GM18951 (cell line): ENCODE measurements at regions not wholly inside any gene's neighbourhood (a gene's known extent, or its start where the extent isn't known, plus 50 kb on each side); places are given as distances from the start of the nearest gene placed in this dataset.

Experiments
- POLR2A ChIP-seq: IDR thresholded peaks from 4 replicates; pipeline ENCODE4 v1.6.1; 2011; ENCODE audit warnings: mild to moderate bottlenecking; ENCODE audit not compliant: insufficient read length, insufficient read depth; ENCODE audit errors: extremely low read depth
- in situ Hi-C: fragments of 300-500 bp; cut with MboI; formaldehyde crosslinking; loops from one replicate; pipeline ENCODE4 v1.12.0; 2022; ENCODE audit warnings: low sequenced_read_pairs, mixed read lengths, inconsistent platforms; ENCODE audit not compliant: unreplicated experiment

DNA sequence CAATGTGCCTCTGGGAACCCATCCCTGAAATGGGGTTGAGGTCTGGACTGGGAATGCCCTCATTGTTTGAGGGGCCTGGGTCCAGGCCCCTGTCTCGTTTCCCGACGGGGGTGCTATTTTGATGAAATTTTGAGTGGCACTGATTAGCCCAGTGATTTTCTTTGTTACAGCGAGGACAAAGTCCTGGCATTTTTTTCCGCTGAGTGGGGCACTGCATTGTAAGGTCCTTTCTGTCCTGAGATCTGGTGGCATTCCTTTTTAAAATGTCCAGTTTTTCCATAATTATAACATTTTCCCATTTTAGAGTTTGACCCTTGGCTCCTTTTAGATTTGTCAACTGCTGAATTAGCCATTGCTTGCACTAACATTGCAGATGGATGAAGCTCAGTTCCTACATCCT lies 69.7 kb upstream of the INCENP start:
- in situ Hi-C loops: no loop called here
- no peak for TF ChIP-seq POLR2A

DNA sequence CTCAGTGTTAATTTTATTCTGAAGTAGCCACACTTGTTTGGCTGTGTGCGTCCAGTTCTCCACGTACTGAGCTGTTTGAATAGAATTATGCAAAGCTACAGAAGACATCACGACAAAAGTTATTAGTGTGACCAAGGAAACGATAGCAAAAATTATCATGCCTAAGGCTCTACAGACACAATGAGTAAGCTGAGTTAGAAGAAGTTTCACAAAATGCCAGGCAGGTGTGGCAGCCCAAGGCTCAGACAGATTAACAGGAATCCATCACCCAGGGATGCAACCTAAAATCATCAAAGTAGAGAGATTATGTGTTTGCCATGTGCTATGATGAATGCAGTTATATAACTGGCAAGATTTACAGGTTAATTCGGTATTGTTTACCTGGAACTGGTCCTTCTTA lies 73.1 kb upstream of the INCENP start:
- no peak for TF ChIP-seq POLR2A
- in situ Hi-C loops: no loop called here

DNA sequence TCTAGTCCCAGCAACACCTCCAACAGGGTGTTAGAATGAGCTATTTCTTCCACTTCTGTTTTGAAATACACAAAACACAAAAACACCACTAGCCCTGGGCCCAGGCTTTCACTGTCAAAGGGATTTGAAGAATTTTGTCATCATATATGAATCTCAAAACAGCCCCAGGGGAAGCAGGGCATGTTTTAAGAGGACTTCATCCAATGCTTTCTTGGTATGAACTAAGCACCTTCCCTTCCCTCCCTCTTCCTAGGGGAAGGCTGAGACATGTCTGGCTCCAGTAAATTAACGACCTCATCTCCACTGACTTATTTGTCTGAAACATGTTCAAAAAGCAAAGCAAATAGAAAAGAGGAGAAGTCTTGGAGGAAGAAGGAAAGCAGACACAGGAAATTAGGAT lies 75.7 kb upstream of the INCENP start:
- in situ Hi-C loops: no loop called here

DNA sequence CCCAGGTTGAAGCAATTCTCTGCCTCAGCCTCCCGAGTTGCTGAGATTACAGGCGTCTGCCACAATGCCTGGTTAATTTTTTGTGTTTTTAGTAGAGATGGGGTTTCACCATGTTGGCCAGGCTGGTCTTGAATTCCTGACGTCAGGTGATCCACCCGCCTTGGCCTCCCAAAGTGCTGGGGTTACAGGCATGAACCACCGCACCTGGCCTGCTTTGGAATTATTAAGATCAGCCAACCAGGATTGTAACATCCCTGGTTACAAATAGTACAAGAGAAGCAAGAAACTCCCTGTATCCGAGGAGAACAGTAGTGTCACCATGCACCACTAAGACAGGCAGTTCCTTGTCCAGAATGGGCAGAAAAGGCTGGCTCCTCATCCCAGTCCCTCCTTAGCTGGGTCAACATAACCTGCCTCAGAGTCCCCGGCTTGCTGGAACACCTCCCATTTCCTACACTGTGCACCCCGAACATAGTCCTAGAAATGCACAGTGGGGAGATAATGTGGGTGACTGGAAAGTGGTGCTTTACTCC lies 77.2 kb upstream of the INCENP start:
- no peak for TF ChIP-seq POLR2A
- in situ Hi-C loops: no loop called here

More for the DNA sequence above, 75.7 kb upstream of the INCENP start:
- no peak for TF ChIP-seq POLR2A

DNA sequence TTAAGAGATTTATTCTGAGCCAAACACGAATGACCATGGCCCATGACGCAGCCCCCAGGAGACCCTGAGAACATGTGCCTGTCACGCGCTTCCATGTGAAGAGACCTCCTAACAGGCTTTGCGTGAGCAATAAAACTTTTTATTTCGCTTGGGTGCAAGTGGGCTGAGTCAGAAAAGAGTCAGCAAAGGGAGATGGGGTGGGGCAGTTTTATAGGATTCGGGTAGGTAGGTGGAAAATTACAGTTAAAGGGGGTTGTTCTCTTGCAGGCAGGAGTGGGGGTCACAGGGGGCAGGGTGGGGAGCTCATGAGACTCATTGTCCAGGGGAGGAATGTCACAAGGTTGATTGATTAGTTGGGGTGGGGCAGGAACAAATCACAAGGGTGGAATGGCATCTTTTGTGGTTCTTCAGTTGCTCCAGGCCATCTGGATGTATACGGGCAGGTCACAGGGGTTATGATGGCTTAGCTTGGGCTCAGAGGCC lies 77.2 kb upstream of the FTH1 start:
- TF ChIP-seq POLR2A: no peak
- in situ Hi-C loops: no loop called here

DNA sequence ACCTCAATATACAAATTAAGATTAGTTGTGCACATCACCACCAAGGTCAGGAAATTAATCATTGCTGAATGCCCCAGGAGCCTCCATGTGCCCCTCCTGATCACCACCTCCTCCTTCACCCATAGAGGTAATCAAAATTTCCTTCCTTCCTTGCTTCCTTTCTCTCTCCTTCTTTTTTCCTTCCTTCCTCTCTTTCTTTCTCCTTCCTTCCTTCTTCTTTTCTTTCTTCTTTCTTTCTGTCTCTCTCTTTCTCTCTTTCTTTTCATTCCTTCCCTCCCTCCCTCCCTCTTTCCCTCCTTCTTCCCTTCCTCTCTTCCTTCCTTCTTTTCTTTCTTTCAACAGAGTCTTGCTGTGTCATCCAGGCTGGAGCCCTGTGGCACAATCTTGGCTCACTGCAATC lies 67.9 kb upstream of the FTH1 start:
- in situ Hi-C loops: no loop called here
- no peak for TF ChIP-seq POLR2A

DNA sequence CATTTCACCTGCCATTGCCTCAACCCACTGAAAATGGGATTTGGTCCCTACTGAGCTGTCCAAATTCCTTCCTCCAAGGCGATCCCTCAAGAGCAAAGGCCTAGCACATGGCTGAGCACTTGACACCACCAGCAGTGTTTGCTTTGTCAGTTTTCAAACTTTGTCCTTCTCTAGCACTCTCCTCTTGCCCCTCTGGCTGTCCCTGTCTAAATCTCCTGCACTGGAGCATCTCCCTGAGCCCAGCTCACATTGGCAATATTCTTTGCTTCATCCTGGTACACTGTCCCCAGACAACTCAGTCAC lies 66.6 kb upstream of the FTH1 start:
- in situ Hi-C loops: no loop called here
- TF ChIP-seq POLR2A: no peak

DNA sequence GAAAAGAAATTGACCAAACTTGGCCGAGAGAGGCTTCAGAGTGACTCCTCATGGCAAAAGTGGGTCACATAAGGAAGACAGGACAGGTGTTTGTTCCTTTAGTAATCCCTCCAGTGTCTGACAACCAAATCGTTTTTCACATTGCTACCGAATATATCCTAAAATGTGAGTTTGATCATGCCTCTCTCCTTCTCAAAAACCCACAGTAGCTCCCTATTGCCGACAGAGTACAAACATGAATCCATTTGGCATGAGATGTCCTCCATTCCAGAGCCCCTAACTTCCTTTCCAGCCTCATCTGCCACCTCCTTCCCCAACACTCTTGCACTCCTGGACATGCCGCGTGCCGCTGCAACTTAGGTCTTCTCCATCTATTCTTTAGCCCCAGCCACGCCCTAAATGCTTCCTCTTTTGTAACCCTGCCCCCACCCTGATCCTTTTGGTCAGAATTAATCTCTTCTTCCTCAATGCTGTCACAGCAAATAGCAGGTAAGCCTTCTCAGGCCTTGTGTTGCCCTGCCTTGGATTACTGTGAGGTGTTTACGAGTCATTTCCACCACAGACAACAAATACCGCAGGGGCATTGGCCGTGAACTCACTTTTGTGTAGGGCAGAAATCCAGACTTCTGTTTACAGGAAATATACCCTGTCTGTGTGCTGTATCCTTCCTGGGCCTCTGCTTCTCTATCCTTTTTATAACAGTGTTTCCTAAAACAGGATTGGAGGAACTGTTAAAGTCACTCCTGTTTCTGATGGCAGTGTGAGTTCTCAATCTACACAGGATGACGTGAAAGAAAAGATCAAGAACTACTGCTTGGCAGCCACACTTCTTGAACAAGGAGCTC lies 66.0 kb upstream of the FTH1 start:
- in situ Hi-C loops: no loop called here
- no peak for TF ChIP-seq POLR2A

DNA sequence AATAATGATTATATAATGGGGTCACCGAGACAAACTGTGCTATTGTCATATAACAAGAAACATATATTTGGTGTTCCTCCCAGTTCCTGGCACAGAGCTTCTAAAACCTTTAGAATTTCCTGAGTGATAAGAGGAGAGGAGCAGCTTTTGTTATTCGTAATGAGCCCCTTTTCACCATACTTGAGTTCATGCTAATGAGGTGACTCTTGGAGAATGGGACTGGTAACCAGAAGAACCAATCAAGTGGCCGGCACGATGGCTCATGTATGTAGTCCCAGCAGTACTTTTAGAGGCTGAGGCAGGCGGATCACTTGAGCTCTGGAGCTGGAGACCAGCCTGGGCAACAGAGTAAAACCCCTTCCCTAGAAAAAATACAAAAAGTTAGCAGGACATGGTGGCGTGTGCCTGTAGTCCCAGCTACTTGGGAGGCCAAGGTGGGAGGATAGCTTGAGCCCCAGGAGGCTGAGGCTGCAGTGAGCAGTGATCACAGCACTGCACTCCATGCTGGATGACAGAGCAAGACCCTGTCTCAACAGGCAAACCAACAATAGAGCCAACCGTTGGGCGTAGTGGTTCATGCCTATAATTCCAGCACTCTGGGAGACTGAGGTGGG lies 62.7 kb upstream of the FTH1 start:
- in situ Hi-C loops: no loop called here
- TF ChIP-seq POLR2A: no peak

DNA sequence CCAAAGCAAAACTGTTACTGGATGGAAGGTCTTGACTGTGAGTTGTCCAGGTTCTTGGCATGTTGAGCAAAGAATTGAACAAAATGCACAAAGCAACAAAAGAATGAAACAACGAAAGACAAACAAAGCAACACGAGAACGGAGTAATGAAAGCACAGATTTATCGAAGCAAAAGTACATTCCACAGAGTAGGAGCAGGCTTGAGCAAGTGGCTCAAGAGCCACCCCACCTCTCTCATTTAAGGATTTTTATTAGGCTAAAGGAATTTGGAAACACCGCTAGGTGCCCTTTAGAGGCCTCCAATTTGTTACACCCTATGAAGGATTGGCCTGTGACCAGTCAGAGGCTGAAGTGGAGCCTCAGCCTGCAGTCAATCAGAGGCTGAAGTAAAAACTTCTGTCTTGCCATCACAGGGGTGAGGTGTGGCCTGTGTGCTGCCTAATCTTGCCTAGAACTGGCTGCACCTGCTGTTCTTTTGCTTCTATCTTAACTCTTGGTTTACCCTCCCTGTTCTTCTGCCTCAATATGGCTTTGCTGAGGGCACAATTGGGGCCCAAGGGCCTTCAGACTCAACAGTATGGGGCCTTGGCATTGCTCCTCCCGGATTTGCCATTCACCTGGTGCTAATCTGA lies 59.4 kb upstream of the FTH1 start:
- in situ Hi-C loops: no loop called here
- no peak for TF ChIP-seq POLR2A

DNA sequence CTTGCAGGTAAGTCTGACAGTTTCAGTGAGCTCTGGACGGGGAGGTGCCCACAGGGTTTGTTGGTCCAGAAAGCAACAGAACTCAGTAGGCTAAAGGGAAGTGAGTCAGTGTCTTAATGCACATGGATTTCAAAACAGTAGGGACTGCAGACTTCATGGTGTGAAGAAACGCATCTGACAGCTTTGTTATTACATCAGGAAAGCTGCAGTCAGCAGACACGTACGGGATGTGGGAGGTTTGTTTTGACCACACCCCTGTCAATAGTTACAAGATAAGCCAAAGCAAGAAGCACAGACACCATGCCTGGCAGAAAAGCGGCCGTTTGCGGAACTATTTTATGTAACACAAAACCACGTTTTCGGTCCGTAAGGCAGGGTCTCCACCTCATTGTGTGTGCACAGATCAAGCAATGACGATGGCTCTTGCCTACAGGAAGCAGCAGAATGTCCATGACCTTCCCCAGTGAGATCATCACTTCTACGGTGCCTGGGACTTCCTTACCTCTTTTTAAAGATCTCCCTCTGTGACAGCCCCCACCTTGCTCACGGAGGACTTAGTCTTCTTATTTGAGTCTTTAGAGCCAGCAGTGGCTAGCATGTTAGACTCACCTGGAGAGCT lies 58.2 kb upstream of the FTH1 start:
- TF ChIP-seq POLR2A: no peak

DNA sequence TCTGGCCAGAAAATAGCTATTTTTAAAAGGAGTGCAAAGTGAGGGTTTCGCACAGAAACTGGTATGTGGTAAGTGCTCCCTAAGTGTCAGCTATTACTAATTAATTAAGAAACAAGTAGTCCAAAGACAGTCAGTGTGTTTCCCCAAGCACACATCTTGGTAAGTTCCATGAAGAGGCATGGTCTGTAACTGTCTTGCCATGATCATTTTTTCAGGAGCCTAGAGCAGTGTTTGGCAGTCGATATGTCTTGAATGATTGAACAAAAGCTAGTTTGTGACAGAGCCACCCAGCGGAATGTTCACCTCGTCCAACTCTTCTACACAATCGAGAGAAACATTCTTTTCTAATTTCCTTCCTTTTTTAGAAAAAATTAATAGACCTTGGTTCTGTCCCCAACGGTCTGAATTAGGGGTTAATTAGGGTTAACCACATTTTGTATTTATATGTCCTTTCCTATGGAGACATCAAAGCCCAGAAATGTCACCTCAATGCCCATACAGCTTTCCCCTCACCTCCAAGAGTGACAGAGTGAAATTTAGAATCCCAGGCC lies 57.6 kb upstream of the FTH1 start:
- in situ Hi-C loops: no loop called here
- TF ChIP-seq POLR2A: no peak

More for the DNA sequence above, 58.2 kb upstream of the FTH1 start:
- in situ Hi-C loops: no loop called here

DNA sequence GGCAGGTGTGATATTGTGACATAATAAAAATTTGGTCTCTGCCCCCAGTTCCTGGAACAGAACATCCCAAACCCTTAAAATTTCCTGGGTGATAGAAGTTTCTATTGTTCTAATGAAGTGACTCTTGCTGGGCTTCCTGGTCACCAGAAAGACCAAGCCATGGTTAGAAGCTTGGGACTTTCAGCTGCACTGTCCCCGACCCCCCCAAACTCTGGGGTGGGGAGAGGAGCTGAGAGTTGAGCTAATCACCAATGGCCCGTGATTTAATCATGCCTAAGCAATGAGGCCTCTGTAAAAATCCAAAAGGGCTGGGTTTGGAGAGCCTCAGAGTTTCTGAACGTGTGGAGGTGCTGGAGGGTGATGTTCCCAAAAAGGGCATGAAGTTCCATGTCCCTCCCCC lies 54.8 kb upstream of the FTH1 start:
- in situ Hi-C loops: no loop called here
- no peak for TF ChIP-seq POLR2A
